ENCODE measurements at regions not wholly inside any gene's neighbourhood (a gene's known extent, or its start where the extent isn't known, plus 50 kb on each side); places are given as distances from the start of the nearest gene placed in this dataset.

DNA sequence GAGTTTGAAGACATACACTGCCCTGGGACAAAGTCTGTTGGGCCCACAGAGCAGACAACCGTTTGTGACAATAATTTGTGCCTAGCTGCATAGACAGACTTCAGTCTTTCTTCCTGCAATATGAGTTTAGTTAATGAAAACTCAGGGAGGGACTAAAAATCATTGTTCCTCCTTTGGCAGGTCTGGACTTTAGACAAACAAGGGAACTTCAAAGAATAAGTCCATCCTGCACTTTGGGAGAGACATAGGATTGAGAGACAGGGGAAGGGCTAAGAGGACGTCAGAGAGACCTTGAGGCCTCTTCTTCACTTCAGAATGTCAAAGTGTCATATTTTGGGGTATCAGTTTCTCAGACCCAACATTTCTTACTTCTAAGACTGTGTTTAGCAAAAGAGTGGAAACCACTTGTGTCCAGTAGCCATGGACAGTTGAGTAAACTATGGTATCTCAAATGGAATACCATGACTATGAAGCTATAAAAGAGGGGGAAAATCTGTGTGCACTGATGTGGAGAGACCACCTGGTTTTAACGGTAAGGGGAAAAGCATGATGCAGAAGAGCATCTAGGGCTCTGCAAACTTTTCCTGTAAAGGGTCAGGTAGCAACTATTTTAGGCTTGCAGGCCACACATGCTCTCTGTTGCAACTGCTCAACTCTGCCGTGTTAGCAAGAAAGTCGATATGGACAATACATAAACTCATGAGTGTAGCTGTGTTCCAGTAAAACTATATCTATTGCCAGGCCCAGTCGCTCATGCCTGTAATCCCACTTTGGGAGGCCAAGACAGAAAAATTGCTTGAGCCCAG, 217.8 kb upstream of the SH3BP4 start:
- no peak overlapping the region for H4K12ac ChIP-seq (ENCODE audit: low read depth, low read length)
- no peak overlapping the region for H2AK5ac ChIP-seq (ENCODE audit: low read length)
- H3K9ac ChIP-seq (ENCODE audit: low read length): no peak overlapping the region
- H3K4me2 ChIP-seq (ENCODE audit: low read length): no peak overlapping the region
- H2AFZ ChIP-seq (ENCODE audit: insufficient read depth, low read length, poor library complexity): no peak overlapping the region
- no peak overlapping the region for H3K18ac ChIP-seq (ENCODE audit: low read length)
- no peak overlapping the region for H3K27ac ChIP-seq (ENCODE audit: low read depth, low read length)
- no peaks in the 10 kb centered on the region for H3K27me3 ChIP-seq (ENCODE audit: insufficient read depth, low read length)
- H3K36me3 ChIP-seq (ENCODE audit: control insufficient read depth in 1 of 2, insufficient read depth in 2 of 2, low read length in 2 of 2): no peaks in the 10 kb centered on the region
- no peak overlapping the region for H2BK120ac ChIP-seq (ENCODE audit: insufficient read depth, low read length, poor library complexity)
- no peaks in the 10 kb centered on the region for H3K79me1 ChIP-seq (ENCODE audit: low read length)
- peaks cover 1% of the 10 kb centered on the region for H3K9me3 ChIP-seq (ENCODE audit: insufficient read depth, low read depth, low read length)
- H2BK5ac ChIP-seq (ENCODE audit: low read depth, low read length, poor library complexity): no peak overlapping the region
- H2BK12ac ChIP-seq (ENCODE audit: low read length): no peak overlapping the region
- no peak overlapping the region for H3K4me3 ChIP-seq (ENCODE audit: low read depth, low read length)
- no peak overlapping the region for H3K23ac ChIP-seq (ENCODE audit: low read length)
- no peak overlapping the region for H4K91ac ChIP-seq (ENCODE audit: low read depth, low read length)
- no peak for DNase-seq
- no peaks in the 10 kb centered on the region for H3K4me1 ChIP-seq (ENCODE audit: control insufficient read depth in 1 of 2, insufficient read depth in 2 of 2, low read length in 2 of 2)
- no peak overlapping the region for H4K8ac ChIP-seq (ENCODE audit: low read depth, low read length)
- WGBS (ENCODE audit: extremely low coverage, insufficient coverage, insufficient read length): no CpG with 5 or more reads among the region's 6 CpGs
- H3K4ac ChIP-seq (ENCODE audit: low read depth, low read length): no peak overlapping the region
- no peak overlapping the region for H3K14ac ChIP-seq (ENCODE audit: low read length)
- no peaks in the 10 kb centered on the region for H3K79me2 ChIP-seq (ENCODE audit: control insufficient read depth, insufficient read depth, low read length, poor library complexity)

DNA sequence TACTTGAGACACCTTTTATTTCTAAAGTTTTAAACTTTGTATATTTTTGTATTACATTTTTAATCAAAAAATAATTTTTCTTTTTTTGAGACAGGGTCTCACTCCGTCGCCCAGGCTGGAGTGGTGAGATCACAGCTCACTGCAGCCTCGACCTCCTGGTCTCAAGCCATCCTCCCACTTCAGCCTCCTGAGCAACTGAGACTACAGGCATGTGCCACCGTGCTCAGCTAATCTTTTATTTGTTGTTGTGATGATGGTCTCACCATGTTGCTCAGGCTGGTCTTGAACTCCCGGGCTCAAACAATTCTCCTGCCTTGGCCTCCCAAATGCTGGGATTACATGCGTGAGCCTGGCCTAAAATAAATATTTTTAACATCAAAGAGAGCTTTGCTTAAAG, 218.7 kb upstream of the SH3BP4 start:
- H3K4ac ChIP-seq (ENCODE audit: low read depth, low read length): no peak overlapping the region
- H3K27me3 ChIP-seq (ENCODE audit: insufficient read depth, low read length): no peaks in the 10 kb centered on the region
- no CpG with 5 or more reads among the region's 6 CpGs for WGBS (ENCODE audit: extremely low coverage, insufficient coverage, insufficient read length)
- no peak overlapping the region for H2AK5ac ChIP-seq (ENCODE audit: low read length)
- H3K79me2 ChIP-seq (ENCODE audit: control insufficient read depth, insufficient read depth, low read length, poor library complexity): no peaks in the 10 kb centered on the region
- no peak overlapping the region for H4K8ac ChIP-seq (ENCODE audit: low read depth, low read length)
- no peak overlapping the region for H4K12ac ChIP-seq (ENCODE audit: low read depth, low read length)
- no peak overlapping the region for H2BK5ac ChIP-seq (ENCODE audit: low read depth, low read length, poor library complexity)
- H3K18ac ChIP-seq (ENCODE audit: low read length): no peak overlapping the region
- no peak overlapping the region for H2AFZ ChIP-seq (ENCODE audit: insufficient read depth, low read length, poor library complexity)
- no peaks in the 10 kb centered on the region for H3K36me3 ChIP-seq (ENCODE audit: control insufficient read depth in 1 of 2, insufficient read depth in 2 of 2, low read length in 2 of 2)
- H3K23ac ChIP-seq (ENCODE audit: low read length): no peak overlapping the region
- H3K27ac ChIP-seq (ENCODE audit: low read depth, low read length): no peak overlapping the region
- no peak overlapping the region for H2BK12ac ChIP-seq (ENCODE audit: low read length)
- peaks cover 1% of the 10 kb centered on the region for H3K9me3 ChIP-seq (ENCODE audit: insufficient read depth, low read depth, low read length)
- H3K4me1 ChIP-seq (ENCODE audit: control insufficient read depth in 1 of 2, insufficient read depth in 2 of 2, low read length in 2 of 2): no peaks in the 10 kb centered on the region
- DNase-seq: no peak
- H3K79me1 ChIP-seq (ENCODE audit: low read length): no peaks in the 10 kb centered on the region
- H3K4me3 ChIP-seq (ENCODE audit: low read depth, low read length): no peak overlapping the region
- H2BK120ac ChIP-seq (ENCODE audit: insufficient read depth, low read length, poor library complexity): no peak overlapping the region
- no peak overlapping the region for H3K14ac ChIP-seq (ENCODE audit: low read length)
- no peak overlapping the region for H3K9ac ChIP-seq (ENCODE audit: low read length)
- no peak overlapping the region for H4K91ac ChIP-seq (ENCODE audit: low read depth, low read length)
- H3K4me2 ChIP-seq (ENCODE audit: low read length): no peak overlapping the region

DNA sequence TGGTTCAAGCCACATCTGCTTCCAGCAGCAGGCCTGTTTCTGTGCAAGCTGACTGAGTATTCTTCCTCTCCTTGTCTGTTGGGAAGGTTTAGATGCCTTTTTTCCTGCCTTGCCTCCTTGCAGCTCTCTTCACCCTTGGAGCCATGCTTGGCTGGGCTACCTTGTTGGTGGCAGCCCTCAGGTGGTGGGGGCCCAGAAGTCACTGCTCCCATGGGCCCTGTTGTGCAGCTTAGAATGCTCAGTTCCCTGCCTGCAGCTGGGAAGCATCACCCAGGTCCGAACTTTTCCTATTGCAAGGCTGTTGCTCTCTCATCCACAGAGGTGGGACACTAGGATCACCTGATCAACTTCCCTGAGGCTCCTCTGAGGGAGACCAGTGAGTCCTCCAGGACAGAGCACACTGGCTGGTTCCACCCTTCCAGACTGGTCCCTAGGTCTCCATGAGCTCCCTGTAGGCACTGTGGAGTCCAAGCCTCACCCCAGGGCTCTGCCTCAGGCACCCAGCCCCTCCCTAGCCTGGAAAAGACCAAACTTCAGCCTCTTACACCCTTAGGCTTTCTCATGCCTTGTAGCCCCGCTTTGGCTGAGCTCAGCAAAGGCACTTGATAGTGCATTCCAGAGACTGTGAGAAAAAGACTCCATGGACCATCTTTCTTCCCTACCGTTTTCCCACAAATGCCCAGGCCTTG, 219.3 kb upstream of the SH3BP4 start:
- no peak overlapping the region for H2BK5ac ChIP-seq (ENCODE audit: low read depth, low read length, poor library complexity)
- H2BK12ac ChIP-seq (ENCODE audit: low read length): no peak overlapping the region
- H4K91ac ChIP-seq (ENCODE audit: low read depth, low read length): no peak overlapping the region
- no peak overlapping the region for H2AFZ ChIP-seq (ENCODE audit: insufficient read depth, low read length, poor library complexity)
- H3K23ac ChIP-seq (ENCODE audit: low read length): no peak overlapping the region
- no peaks in the 10 kb centered on the region for H3K79me2 ChIP-seq (ENCODE audit: control insufficient read depth, insufficient read depth, low read length, poor library complexity)
- H3K27me3 ChIP-seq (ENCODE audit: insufficient read depth, low read length): no peaks in the 10 kb centered on the region
- no peak overlapping the region for H3K4me2 ChIP-seq (ENCODE audit: low read length)
- H2BK120ac ChIP-seq (ENCODE audit: insufficient read depth, low read length, poor library complexity): no peak overlapping the region
- no peak overlapping the region for H3K4me3 ChIP-seq (ENCODE audit: low read depth, low read length)
- H3K4me1 ChIP-seq (ENCODE audit: control insufficient read depth in 1 of 2, insufficient read depth in 2 of 2, low read length in 2 of 2): no peaks in the 10 kb centered on the region
- H4K8ac ChIP-seq (ENCODE audit: low read depth, low read length): no peak overlapping the region
- H4K12ac ChIP-seq (ENCODE audit: low read depth, low read length): no peak overlapping the region
- no peak overlapping the region for H3K9ac ChIP-seq (ENCODE audit: low read length)
- DNase-seq: no peak
- H3K27ac ChIP-seq (ENCODE audit: low read depth, low read length): no peak overlapping the region
- peaks cover 1% of the 10 kb centered on the region for H3K9me3 ChIP-seq (ENCODE audit: insufficient read depth, low read depth, low read length)
- no peak overlapping the region for H3K18ac ChIP-seq (ENCODE audit: low read length)
- H3K79me1 ChIP-seq (ENCODE audit: low read length): no peaks in the 10 kb centered on the region
- no peak overlapping the region for H2AK5ac ChIP-seq (ENCODE audit: low read length)
- WGBS (ENCODE audit: extremely low coverage, insufficient coverage, insufficient read length): no CpG with 5 or more reads among the region's 3 CpGs
- no peak overlapping the region for H3K14ac ChIP-seq (ENCODE audit: low read length)
- H3K36me3 ChIP-seq (ENCODE audit: control insufficient read depth in 1 of 2, insufficient read depth in 2 of 2, low read length in 2 of 2): no peaks in the 10 kb centered on the region
- H3K4ac ChIP-seq (ENCODE audit: low read depth, low read length): no peak overlapping the region

DNA sequence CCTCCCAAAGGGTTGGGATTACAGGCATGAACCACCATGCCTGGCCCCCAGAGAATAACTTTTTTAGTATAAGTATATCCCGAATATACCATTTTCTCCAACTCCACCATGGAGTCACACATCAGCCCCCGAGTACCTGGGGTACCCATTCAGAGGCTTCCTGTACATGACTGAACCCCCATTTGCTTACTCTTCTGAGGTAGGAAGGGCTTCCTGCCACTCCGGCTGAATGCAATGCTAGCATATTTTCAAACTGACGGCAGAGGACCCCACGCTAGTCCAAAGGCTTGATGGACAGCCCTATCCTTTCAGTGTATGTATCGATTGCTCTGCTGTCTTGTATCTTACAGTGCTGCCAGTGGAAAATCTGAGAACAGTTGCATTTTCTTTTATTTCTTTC, 220.6 kb upstream of the SH3BP4 start:
- no peaks in the 10 kb centered on the region for H3K4me1 ChIP-seq (ENCODE audit: control insufficient read depth in 1 of 2, insufficient read depth in 2 of 2, low read length in 2 of 2)
- H3K14ac ChIP-seq (ENCODE audit: low read length): no peak overlapping the region
- H4K91ac ChIP-seq (ENCODE audit: low read depth, low read length): no peak overlapping the region
- no peak overlapping the region for H3K23ac ChIP-seq (ENCODE audit: low read length)
- H2BK120ac ChIP-seq (ENCODE audit: insufficient read depth, low read length, poor library complexity): no peak overlapping the region
- H3K27ac ChIP-seq (ENCODE audit: low read depth, low read length): no peak overlapping the region
- no peak overlapping the region for H2BK12ac ChIP-seq (ENCODE audit: low read length)
- H2AFZ ChIP-seq (ENCODE audit: insufficient read depth, low read length, poor library complexity): no peak overlapping the region
- no CpG with 5 or more reads among the region's 6 CpGs for WGBS (ENCODE audit: extremely low coverage, insufficient coverage, insufficient read length)
- H3K4me2 ChIP-seq (ENCODE audit: low read length): no peak overlapping the region
- H3K4ac ChIP-seq (ENCODE audit: low read depth, low read length): no peak overlapping the region
- H4K8ac ChIP-seq (ENCODE audit: low read depth, low read length): no peak overlapping the region
- H3K36me3 ChIP-seq (ENCODE audit: control insufficient read depth in 1 of 2, insufficient read depth in 2 of 2, low read length in 2 of 2): no peaks in the 10 kb centered on the region
- no peak overlapping the region for H3K9ac ChIP-seq (ENCODE audit: low read length)
- H3K27me3 ChIP-seq (ENCODE audit: insufficient read depth, low read length): no peaks in the 10 kb centered on the region
- no peaks in the 10 kb centered on the region for H3K79me2 ChIP-seq (ENCODE audit: control insufficient read depth, insufficient read depth, low read length, poor library complexity)
- H3K79me1 ChIP-seq (ENCODE audit: low read length): no peaks in the 10 kb centered on the region
- no peak overlapping the region for H2AK5ac ChIP-seq (ENCODE audit: low read length)
- no peak for DNase-seq
- no peak overlapping the region for H3K4me3 ChIP-seq (ENCODE audit: low read depth, low read length)
- peaks cover 1% of the 10 kb centered on the region for H3K9me3 ChIP-seq (ENCODE audit: insufficient read depth, low read depth, low read length)
- no peak overlapping the region for H3K18ac ChIP-seq (ENCODE audit: low read length)
- H4K12ac ChIP-seq (ENCODE audit: low read depth, low read length): no peak overlapping the region
- no peak overlapping the region for H2BK5ac ChIP-seq (ENCODE audit: low read depth, low read length, poor library complexity)

Data from trophoblast cell (in vitro differentiated cells and primary cell).